Endodermal cell (in vitro differentiated cells): ENCODE measurements at regions not wholly inside any gene's neighbourhood (a gene's known extent, or its start where the extent isn't known, plus 50 kb on each side); places are given as distances from the start of the nearest gene placed in this dataset.

Source experiments
- DNase-seq: peaks from one replicate; pipeline ENCODE4 v3.0.0-alpha.2; 2017
- H3K27ac ChIP-seq: 2 replicates; pipeline ENCODE4 v1.5.1; 2013; ENCODE audit warnings: mild to moderate bottlenecking, low read depth, low read length, moderate library complexity
- H3K27me3 ChIP-seq: 2 replicates; pipeline ENCODE4 v1.6.1; 2013; ENCODE audit warnings: mild to moderate bottlenecking, low read length, moderate library complexity; ENCODE audit not compliant: insufficient read depth, control insufficient read depth, poor library complexity, severe bottlenecking
- H3K36me3 ChIP-seq: 2 replicates; pipeline ENCODE4 v1.7.0; 2013; ENCODE audit warnings: mild to moderate bottlenecking, low read length, moderate library complexity; ENCODE audit not compliant: control insufficient read depth, insufficient read depth
- H3K4me1 ChIP-seq: one replicate; pipeline ENCODE4 v1.7.0; 2013; ENCODE audit warnings: low read length; ENCODE audit not compliant: control insufficient read depth, insufficient read depth
- H3K4me3 ChIP-seq: 2 replicates; pipeline ENCODE4 v1.5.1; 2013; ENCODE audit warnings: mild to moderate bottlenecking, low read length, moderate library complexity
- H3K9ac ChIP-seq: 2 replicates; pipeline ENCODE4 v1.6.1; 2013; ENCODE audit warnings: mild to moderate bottlenecking, low read length, moderate library complexity; ENCODE audit not compliant: poor library complexity, severe bottlenecking; ENCODE audit errors: extremely low read depth
- H3K9me3 ChIP-seq: 2 replicates; pipeline ENCODE4 v1.6.1; 2013; ENCODE audit warnings: mild to moderate bottlenecking, low read length, moderate library complexity; ENCODE audit not compliant: control insufficient read depth
- H3K27ac Mint-ChIP-seq: 2 replicates; pipeline ENCODE4 v1.8.0; 2020; ENCODE audit warnings: mixed read lengths
- H3K27me3 Mint-ChIP-seq: 2 replicates; pipeline ENCODE4 v1.8.0; 2021; ENCODE audit warnings: mild to moderate bottlenecking, mixed read lengths; ENCODE audit not compliant: insufficient read depth
- H3K36me3 Mint-ChIP-seq: 2 replicates; pipeline ENCODE4 v1.8.0; 2020; ENCODE audit warnings: low read depth, mixed read lengths
- H3K4me1 Mint-ChIP-seq: 2 replicates; pipeline ENCODE4 v1.8.0; 2020; ENCODE audit warnings: mixed read lengths
- H3K4me3 Mint-ChIP-seq: 2 replicates; pipeline ENCODE4 v1.8.0; 2020; ENCODE audit warnings: mild to moderate bottlenecking, moderate library complexity, mixed read lengths
- H3K9me3 Mint-ChIP-seq: 2 replicates; pipeline ENCODE4 v1.8.0; 2020; ENCODE audit warnings: mild to moderate bottlenecking, mixed read lengths
- WGBS, 2 experiments: methylation state at CpG; one replicate each; pipeline versions ENCODE4 v1.1.5 to v1.1.7; 2013; ENCODE audit warnings: missing lambda C conversion rate in 2 of 2, mixed read lengths in 1 of 2; ENCODE audit not compliant: insufficient coverage in 1 of 2, insufficient read length in 1 of 2; 5-methylcytosine and 5-hydroxymethylcytosine counted together
- TF ChIP-seq, protein P1 (sequence below): fragments of 200-600 bp; sonication (generic); conservative IDR thresholded peaks from 2 replicates; pipeline ENCODE4 v1.5.0; 2021; ENCODE audit warnings: antibody characterized with exemption, mild to moderate bottlenecking

DNA sequence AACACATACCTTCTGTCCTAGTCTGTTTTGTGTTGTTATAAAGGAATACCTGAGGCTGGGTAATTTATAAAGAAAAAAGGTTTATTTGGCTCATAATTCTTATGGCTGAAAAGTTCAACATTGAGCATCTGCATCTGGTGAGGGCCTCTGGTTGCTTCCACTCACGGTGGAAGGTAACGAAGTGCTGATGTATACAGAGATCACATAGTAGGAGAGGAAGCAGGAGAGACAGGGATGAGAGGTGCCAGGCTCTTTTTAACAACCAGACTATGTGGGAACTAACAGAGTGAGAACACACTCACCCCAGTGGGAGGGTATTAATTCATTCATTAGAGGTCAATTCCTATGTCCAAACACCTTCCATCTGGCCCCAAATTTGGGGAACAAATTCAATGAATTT lies 463.8 kb downstream of the DSC3 start:
- H3K36me3 Mint-ChIP-seq, result no peaks in the 10 kb centered on the region

DNA sequence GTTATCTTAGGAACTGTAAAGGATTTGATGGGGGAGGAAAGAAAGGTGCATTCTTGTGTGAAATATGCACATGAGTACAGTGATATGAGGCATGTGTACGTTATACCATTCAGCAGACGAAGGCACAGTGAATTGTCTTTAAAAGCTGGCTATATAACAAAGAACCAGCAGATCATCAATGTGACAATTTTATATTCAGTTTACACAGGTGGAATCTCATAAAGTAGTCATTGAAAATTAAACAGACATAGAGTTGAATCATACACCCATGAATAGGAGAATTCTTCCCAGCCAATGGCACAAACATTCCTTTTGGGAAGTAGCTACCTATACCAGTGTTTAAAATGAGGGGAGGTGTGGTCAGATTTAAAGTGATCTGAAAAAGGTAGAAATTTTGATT lies 470.3 kb downstream of the DSC3 start:
- no peaks in the 10 kb centered on the region for H3K4me1 ChIP-seq
- H3K36me3 ChIP-seq, result no peaks in the 10 kb centered on the region
- no peaks in the 10 kb centered on the region for H3K4me1 Mint-ChIP-seq
- H3K9ac ChIP-seq, result no peak overlapping the region
- no peak overlapping the region for H3K4me3 ChIP-seq
- WGBS, 2 experiments, result 100% methylated on average over 1 to 2 of the region's 2 CpGs
- TF ChIP-seq, protein P1, sequence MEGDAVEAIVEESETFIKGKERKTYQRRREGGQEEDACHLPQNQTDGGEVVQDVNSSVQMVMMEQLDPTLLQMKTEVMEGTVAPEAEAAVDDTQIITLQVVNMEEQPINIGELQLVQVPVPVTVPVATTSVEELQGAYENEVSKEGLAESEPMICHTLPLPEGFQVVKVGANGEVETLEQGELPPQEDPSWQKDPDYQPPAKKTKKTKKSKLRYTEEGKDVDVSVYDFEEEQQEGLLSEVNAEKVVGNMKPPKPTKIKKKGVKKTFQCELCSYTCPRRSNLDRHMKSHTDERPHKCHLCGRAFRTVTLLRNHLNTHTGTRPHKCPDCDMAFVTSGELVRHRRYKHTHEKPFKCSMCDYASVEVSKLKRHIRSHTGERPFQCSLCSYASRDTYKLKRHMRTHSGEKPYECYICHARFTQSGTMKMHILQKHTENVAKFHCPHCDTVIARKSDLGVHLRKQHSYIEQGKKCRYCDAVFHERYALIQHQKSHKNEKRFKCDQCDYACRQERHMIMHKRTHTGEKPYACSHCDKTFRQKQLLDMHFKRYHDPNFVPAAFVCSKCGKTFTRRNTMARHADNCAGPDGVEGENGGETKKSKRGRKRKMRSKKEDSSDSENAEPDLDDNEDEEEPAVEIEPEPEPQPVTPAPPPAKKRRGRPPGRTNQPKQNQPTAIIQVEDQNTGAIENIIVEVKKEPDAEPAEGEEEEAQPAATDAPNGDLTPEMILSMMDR, result no peak
- no peak overlapping the region for H3K4me3 Mint-ChIP-seq
- no peaks in the 10 kb centered on the region for H3K36me3 Mint-ChIP-seq
- no peaks in the 10 kb centered on the region for H3K27me3 Mint-ChIP-seq
- DNase-seq, result no peak
- H3K9me3 Mint-ChIP-seq, result no peaks in the 10 kb centered on the region
- H3K27ac ChIP-seq, result no peak overlapping the region
- no peaks in the 10 kb centered on the region for H3K27me3 ChIP-seq
- H3K27ac Mint-ChIP-seq, result no peak overlapping the region
- H3K9me3 ChIP-seq, result no peaks in the 10 kb centered on the region

More for the DNA sequence above, 463.8 kb downstream of the DSC3 start:
- TF ChIP-seq, protein P1, result no peak
- no peaks in the 10 kb centered on the region for H3K4me1 ChIP-seq
- H3K27ac Mint-ChIP-seq, result no peak overlapping the region
- no peaks in the 10 kb centered on the region for H3K9me3 Mint-ChIP-seq
- no peaks in the 10 kb centered on the region for H3K9me3 ChIP-seq
- H3K9ac ChIP-seq, result no peak overlapping the region
- no peaks in the 10 kb centered on the region for H3K36me3 ChIP-seq
- H3K4me1 Mint-ChIP-seq, result peaks cover 2% of the 10 kb centered on the region
- no peak overlapping the region for H3K27ac ChIP-seq
- H3K4me3 Mint-ChIP-seq, result no peak overlapping the region
- DNase-seq, result no peak
- no peaks in the 10 kb centered on the region for H3K27me3 ChIP-seq
- H3K4me3 ChIP-seq, result no peak overlapping the region
- WGBS, 2 experiments, result 60 to 88% methylated on average over 1 to 2 of the region's 2 CpGs
- H3K27me3 Mint-ChIP-seq, result no peaks in the 10 kb centered on the region

DNA sequence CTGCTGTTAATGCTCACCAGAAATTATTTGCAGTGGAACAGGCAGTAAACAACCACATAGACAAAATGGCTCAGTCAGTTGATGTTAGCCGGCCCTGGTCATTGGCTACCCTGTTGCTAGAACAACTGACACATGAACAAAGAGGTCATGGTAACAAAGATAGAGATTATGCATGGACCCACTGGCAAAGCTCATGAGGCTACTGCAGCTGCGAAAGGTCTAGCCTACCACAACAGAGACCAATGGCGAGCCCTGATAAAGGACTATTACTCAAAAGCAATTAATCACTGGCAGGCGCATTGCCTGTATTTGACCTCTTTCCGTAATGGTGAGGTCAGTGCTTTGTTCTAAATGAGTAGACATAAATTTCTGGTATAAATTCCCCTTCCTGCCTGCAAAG lies 474.2 kb downstream of the DSC3 start:
- no peaks in the 10 kb centered on the region for H3K36me3 ChIP-seq
- Mint-ChIP-seq H3K36me3 (no peaks in the 10 kb centered on the region), H3K4me1 (no peaks in the 10 kb centered on the region), H3K27me3 (no peaks in the 10 kb centered on the region), H3K9me3 (no peaks in the 10 kb centered on the region), H3K27ac (no peak overlapping the region), H3K4me3 (no peak overlapping the region)
- no peaks in the 10 kb centered on the region for H3K4me1 ChIP-seq
- H3K9ac ChIP-seq, result no peak overlapping the region
- H3K9me3 ChIP-seq, result no peaks in the 10 kb centered on the region
- H3K27ac ChIP-seq, result no peak overlapping the region
- H3K27me3 ChIP-seq, result no peaks in the 10 kb centered on the region
- no peak overlapping the region for H3K4me3 ChIP-seq
- TF ChIP-seq, protein P1, result no peak
- 92 to 94% methylated on average over 4 to 5 of the region's 5 CpGs for WGBS, 2 experiments
- DNase-seq, result no peak
